ENCODE measurements at regions not wholly inside any gene's neighbourhood (a gene's known extent, or its start where the extent isn't known, plus 50 kb on each side); places are given as distances from the start of the nearest gene placed in this dataset.

DNA sequence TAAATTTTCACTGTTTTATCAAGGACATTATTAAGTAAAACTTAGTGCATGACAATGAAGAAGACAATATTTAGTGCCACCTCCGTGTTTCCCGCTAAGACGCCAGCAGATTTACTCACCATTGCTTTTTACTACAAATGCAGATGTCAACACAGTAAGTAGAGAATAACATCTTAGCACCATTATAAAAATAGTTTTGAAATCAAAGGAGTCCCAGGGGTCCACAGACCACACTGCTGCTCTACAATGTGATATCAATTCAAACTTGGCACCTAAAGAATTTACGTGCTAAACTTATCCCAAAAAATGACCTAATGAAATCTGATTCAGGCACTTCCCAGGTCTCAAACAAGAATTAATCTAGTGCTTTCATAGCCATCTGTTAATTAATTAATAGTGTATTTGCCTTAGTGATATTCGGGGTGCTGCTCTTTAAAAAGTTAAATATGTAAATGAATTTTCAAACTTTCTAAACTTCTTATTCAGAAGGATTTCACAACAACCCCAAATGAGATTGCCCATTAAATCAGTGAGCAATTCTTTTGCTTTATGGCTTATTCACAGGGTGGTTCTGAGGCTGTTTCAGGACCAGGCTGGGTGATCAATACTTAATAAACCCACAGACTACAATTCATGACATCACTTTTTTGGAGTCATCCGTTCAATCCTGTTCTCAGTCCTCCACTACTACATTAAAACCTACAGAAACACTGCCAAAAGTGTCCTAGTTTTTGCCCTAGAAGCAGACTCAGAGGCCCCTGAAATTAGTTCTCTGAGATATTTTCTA, 161.3 kb upstream of the LMNTD1 start:
- no peak overlapping the region for H3K27ac Mint-ChIP-seq
- CTCF ChIA-PET = no interaction called here
- no peaks in the 10 kb centered on the region for H3K9me3 Mint-ChIP-seq
- intact Hi-C loops (cut with micrococcal nuclease) = no loop called here
- no peaks in the 10 kb centered on the region for H3K36me3 Mint-ChIP-seq (ENCODE audit: low read depth)
- H3K4me1 Mint-ChIP-seq (ENCODE audit: low read depth) = no peaks in the 10 kb centered on the region
- POLR2A ChIA-PET = no interaction called here
- no peak overlapping the region for H3K4me3 Mint-ChIP-seq
- ATAC-seq (no peak), DNase-seq (no peak)
- no peaks in the 10 kb centered on the region for H3K27me3 Mint-ChIP-seq
- TF ChIP-seq, protein P1, sequence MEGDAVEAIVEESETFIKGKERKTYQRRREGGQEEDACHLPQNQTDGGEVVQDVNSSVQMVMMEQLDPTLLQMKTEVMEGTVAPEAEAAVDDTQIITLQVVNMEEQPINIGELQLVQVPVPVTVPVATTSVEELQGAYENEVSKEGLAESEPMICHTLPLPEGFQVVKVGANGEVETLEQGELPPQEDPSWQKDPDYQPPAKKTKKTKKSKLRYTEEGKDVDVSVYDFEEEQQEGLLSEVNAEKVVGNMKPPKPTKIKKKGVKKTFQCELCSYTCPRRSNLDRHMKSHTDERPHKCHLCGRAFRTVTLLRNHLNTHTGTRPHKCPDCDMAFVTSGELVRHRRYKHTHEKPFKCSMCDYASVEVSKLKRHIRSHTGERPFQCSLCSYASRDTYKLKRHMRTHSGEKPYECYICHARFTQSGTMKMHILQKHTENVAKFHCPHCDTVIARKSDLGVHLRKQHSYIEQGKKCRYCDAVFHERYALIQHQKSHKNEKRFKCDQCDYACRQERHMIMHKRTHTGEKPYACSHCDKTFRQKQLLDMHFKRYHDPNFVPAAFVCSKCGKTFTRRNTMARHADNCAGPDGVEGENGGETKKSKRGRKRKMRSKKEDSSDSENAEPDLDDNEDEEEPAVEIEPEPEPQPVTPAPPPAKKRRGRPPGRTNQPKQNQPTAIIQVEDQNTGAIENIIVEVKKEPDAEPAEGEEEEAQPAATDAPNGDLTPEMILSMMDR (IDR thresholded peaks at IDR 0.05) = no peak

DNA sequence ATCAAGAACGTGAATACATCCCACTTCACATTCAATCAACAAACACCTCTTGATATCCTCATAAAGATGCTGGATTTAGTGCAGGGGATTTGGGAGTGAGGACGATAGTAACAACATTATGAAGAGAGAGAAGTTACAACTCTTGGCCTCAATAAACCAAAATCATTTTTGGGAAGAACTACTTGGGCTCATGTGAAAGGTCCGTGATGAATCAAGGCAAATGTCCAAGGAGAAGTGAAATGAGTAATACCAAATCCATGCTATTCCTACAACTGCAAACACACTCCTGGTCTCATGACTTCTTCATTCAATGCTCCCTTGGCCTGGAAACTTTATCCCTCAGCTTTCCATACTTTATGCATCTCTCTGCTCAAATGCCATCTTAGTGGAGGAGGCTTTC, 162.0 kb upstream of the LMNTD1 start:
- H3K9me3 Mint-ChIP-seq = no peaks in the 10 kb centered on the region
- TF ChIP-seq, protein P1 (IDR thresholded peaks at IDR 0.05) = no peak
- intact Hi-C loops (cut with micrococcal nuclease) = no loop called here
- no peaks in the 10 kb centered on the region for H3K27me3 Mint-ChIP-seq
- POLR2A ChIA-PET = no interaction called here
- DNase-seq (no peak), ATAC-seq (no peak)
- H3K27ac Mint-ChIP-seq = no peak overlapping the region
- no peaks in the 10 kb centered on the region for H3K36me3 Mint-ChIP-seq (ENCODE audit: low read depth)
- H3K4me3 Mint-ChIP-seq = no peak overlapping the region
- CTCF ChIA-PET = interaction anchor here (0.6 kb wide), 1 partner anchor 319 kb away, joined by 4 read pairs; no protein-coding TSS in a partner anchor
- no peaks in the 10 kb centered on the region for H3K4me1 Mint-ChIP-seq (ENCODE audit: low read depth)

DNA sequence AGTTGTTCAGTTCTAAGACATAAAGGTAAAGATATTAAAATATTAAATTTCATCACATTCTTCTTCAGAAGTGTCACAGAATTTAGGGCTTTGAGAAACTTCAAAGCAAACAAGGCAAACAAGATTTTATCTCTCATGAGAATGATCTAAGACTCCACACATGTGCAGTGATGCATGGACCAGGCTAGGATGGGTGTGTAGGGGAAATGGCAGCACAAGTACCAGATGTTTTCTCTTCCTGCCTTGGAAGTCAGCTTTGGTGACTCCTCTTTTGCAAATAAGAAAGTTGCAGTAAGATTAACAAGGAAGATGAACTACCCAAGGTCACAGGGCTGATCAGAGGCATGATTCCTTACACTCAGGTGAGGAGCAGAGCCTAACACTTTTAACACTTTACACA, 163.8 kb upstream of the LMNTD1 start:
- Mint-ChIP-seq H3K4me1 (ENCODE audit: low read depth) (no peaks in the 10 kb centered on the region), H3K9me3 (no peaks in the 10 kb centered on the region), H3K36me3 (ENCODE audit: low read depth) (no peaks in the 10 kb centered on the region), H3K27ac (no peak overlapping the region), H3K4me3 (no peak overlapping the region), H3K27me3 (no peaks in the 10 kb centered on the region)
- intact Hi-C loops (cut with micrococcal nuclease) = no loop called here
- DNase-seq (no peak), ATAC-seq (no peak)
- TF ChIP-seq, protein P1 (IDR thresholded peaks at IDR 0.05) = no peak
- ChIA-PET CTCF (no interaction called here), POLR2A (no interaction called here)

DNA sequence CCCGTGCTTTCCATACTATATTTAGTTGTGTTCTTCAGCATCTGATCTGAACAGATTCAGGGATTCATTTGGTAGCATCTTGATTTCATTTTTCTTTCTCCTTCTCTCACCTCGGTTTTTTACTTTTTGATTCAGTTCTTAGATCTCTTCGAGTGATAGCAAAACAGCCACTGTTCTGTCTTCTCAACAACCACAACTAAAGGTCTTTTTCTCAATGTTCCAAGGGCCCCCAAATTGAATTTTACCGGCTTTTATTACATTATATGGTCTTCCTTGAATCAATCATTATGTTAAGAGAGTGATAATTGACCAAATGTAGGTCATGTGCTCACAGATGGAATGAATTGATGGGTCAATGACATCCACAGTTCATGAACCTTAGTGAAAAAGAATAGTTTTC, 164.5 kb upstream of the LMNTD1 start:
- POLR2A ChIA-PET = no interaction called here
- CTCF ChIA-PET = no interaction called here
- intact Hi-C loops (cut with micrococcal nuclease) = no loop called here
- H3K4me3 Mint-ChIP-seq = no peak overlapping the region
- H3K9me3 Mint-ChIP-seq = no peaks in the 10 kb centered on the region
- no peak for DNase-seq
- H3K27me3 Mint-ChIP-seq = no peaks in the 10 kb centered on the region
- no peak overlapping the region for H3K27ac Mint-ChIP-seq
- TF ChIP-seq, protein P1 (IDR thresholded peaks at IDR 0.05) = no peak
- no peaks in the 10 kb centered on the region for H3K4me1 Mint-ChIP-seq (ENCODE audit: low read depth)
- no peaks in the 10 kb centered on the region for H3K36me3 Mint-ChIP-seq (ENCODE audit: low read depth)
- no peak for ATAC-seq

DNA sequence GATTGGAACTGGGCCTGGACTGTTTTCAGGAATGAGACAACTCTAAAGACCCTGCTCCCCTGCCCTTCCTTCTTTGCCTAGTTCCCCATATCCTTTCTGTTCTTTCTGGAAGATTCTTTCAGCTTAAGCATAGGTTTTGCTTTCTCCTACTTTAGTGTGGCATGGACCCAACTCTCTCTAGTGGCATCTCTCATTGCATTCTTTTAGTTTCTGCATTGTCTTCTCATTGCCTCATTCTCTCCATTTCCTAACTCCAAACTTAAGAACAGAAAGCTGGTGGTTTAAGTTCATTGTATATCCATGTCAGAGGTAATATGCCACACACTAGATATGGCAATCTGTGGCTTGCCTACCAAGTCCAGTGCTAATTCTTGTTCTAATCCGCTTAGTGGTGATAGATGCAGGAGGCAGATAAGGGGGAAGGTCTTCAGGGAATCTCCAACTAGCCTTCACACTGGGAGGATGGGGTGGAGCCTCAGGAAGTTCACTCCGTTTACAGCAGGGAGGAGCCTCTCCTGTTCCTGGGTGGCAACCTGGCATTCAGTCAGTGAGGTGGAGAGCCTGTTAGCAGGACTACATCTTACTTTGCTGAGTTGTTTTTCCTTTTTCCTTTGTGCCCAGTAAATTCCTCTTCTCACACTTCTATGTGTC, 165.1 kb upstream of the LMNTD1 start:
- Mint-ChIP-seq H3K4me3 (no peak overlapping the region), H3K9me3 (no peaks in the 10 kb centered on the region), H3K27me3 (no peaks in the 10 kb centered on the region), H3K36me3 (ENCODE audit: low read depth) (no peaks in the 10 kb centered on the region), H3K27ac (no peak overlapping the region), H3K4me1 (ENCODE audit: low read depth) (no peaks in the 10 kb centered on the region)
- ChIA-PET CTCF (no interaction called here), POLR2A (no interaction called here)
- DNase-seq = no peak
- TF ChIP-seq, protein P1 (IDR thresholded peaks at IDR 0.05) = no peak
- intact Hi-C loops (cut with micrococcal nuclease) = no loop called here
- ATAC-seq = no peak

All from activated CD8-positive, alpha-beta T cell treated with anti-CD3 and anti-CD28 coated beads for 36 hours (primary cell).